HG02642 (cell line): ENCODE measurements at regions not wholly inside any gene's neighbourhood (a gene's known extent, or its start where the extent isn't known, plus 50 kb on each side); places are given as distances from the start of the nearest gene placed in this dataset.
"Not testable (repeated sequence)": the region's sequence is repeated elsewhere in the genome, so short reads cannot be mapped to it uniquely, and the experiment has no call there.

ENCODE experiments used
- ATAC-seq: cut with Tn5 transposase; IDR thresholded peaks from one replicate; pipeline ENCODE4 v1.9.1; 2021; ENCODE audit warnings: mild to moderate bottlenecking; ENCODE audit not compliant: unreplicated experiment, poor library complexity

DNA sequence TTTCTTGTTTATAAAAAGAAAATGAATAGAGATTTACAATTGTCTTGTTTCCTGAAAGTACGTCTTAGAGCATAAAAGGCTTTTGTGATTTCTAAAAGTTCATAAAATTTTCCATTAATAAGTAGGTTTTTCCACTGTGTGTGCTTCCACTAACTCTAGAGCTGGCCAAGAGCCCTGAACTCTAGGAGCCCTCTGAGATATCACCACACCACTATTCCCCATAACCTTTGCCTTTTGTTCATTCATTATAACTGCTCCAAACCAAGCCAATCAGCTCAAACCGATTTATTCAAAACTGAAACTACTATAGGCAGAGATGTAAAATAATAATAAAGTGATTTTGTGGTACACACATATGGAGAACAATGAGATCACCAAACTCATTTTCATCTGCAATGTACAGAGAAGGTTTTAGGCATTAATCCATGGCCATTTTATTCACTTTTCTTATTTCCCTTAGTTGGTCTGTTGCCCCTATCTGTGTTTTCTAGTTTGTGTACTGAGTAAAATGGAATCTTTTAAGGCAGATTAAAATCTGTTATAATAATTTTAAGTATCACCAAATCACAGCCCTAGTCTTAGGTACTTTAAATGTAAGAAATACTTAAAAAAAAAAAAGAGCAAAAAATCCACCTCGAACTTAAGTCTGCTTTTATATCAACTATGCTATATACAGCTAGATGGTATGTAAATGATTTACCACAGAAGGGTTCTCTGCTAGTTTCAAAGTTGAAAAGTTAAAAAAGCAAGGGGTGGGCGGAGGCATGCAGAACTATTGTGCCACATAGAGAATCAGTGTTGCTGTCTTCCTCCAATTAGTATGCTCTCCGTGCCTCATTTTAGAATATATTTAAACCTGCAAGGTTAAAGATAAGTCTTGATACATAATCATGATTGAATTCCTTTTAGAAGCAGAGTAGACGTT, 311.3 kb downstream of the KLF12 start:
- no peak for ATAC-seq

DNA sequence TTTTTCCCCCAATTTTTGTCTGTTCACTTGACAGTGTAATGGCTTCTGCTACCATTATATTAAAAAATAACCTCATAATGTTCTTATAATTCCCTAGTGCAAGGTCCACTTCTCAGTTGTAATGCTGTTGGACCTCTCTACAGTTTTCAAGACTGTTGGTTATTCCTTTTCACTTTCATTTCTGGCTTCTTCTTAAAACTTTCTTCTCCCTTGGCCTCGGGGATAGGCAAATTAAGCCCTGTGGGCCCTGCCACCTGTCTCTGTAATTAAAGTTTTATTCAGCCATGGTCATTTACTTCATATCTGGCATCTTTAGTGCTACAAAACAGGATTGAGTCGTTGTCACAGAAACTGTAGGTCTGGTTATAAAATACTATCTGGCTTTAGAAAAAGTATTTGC, 313.5 kb downstream of the KLF12 start:
- ATAC-seq, result peak; percentile 71

DNA sequence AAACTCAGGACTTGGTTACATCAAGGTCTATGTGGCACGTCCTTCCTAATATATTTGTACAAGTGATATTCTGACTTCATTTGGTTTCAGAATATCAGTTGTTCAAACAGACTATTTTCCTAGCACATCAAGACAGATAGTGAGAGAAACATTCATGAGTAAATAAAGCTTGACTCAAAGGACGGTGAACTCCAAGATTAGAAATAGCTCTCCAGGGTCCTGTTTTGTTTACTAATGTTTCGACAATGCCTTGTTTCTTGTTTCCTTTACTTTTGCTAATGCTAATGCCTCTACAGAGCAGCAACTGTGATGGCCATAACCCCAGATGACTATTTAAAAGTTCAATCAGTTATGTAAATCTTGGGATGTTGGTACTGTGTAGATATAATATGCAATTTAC, 313.9 kb downstream of the KLF12 start:
- peak; percentile 17 for ATAC-seq

DNA sequence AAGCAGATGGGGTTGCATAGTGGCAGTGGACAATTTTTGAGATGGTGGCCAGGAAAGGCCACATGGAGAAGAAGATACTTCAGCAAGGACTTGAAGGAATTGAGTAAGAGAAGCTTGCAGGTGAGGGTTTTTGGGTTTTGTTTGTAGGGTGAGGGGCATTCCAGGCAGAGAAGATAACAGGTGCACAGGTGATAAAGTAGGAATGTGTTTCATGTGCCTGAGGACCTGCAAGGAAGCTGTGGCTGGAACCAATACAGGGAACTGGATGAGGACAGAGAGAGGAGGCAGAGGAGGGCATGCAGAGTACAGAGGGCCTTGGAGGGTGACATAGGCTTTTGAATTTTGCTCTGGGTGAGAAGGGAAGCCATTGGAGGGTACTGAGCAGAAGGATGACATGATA, 314.5 kb downstream of the KLF12 start:
- no peak for ATAC-seq

DNA sequence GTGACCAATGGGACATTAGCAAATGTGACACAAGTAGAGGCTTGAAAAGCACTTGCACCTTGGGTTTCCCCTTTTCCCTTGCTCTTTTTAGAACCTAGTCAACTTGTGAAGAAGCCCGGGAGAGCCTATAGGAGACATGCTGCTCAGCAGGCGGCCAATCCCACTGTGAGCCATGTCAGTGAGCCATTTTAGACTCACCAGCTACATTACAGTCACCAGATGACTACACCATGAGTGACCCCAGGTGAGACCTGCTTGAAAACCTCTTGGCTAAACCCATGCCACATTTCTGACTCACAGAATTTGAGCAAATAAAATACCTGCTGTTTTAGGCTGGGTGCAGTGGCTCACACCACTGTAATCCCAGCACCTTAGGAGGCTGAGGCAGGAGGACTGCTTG, 317.5 kb downstream of the KLF12 start:
- ATAC-seq, result no peak

DNA sequence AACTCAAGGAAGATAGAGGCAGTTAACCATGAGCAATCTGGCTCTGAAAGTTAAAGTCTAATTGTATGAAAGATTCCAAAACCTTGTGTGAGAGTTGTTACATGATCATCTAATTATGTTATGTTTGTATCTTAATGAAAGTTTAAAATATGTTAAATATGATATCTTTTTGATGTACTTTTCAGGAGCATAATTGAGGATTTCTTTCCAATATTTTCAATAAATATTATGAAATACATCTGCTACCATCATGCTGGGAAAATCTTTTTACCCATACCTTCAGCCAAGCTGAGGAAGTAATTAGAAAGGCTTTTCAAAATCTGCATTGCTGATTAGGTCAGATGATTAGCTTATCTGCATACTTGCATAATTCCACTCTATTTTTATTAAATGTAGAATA, 318.4 kb downstream of the KLF12 start:
- ATAC-seq, result no peak

DNA sequence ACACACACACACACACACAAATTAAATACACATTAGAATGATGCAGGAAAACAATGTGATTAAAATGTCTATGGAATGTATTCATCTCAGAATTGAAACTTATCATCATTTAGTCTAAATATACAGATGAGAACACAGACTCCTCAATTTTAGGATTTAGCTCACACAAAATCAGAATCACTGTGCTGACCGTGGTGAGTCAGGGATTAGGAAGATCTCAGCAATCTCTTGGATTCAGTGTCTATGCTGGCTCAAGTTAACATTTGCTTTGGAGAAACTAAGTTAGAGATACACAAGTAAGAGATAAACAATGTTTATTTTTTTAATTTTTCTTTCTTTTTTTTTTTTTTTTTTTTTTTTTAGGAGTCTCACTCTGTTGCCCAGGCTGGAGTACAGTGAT, 323.6 kb downstream of the KLF12 start:
- ATAC-seq, result no peak

DNA sequence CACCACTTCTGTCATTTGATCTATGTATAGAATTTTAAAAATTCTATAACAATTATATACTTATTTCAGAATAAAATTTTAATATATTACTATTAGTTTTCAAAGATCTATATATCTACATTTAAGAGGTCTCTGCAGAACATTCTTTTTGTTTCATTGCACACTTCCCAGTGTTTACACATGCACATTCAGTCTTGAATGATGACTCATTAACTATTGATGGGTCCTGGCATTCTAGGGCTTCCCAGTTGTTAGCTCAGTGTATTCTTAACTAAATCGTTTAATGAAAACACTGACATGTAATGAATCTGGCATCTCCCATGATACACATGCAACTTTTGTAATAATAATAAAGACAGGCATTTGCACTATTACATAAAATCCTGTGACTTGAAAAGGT, 324.6 kb downstream of the KLF12 start:
- ATAC-seq, result no peak

DNA sequence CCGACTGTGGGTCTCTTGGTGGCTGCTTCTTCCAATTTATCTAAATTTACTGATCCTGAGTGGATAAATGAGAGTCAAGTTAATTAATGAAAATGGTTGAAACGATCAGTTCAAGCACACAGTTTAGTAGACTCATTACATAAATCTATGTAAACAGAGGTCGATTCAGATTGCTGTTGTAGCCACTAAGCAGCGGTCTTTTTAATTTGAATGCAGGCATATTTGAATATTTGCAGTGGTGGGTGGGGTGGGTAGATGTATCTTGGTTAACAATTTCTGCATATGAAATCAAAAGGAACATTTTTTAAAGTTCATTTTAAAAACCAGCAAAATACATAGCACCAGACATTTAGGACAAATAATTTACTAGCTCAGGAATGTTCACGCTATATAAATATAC, 325.9 kb downstream of the KLF12 start:
- ATAC-seq, result no peak

DNA sequence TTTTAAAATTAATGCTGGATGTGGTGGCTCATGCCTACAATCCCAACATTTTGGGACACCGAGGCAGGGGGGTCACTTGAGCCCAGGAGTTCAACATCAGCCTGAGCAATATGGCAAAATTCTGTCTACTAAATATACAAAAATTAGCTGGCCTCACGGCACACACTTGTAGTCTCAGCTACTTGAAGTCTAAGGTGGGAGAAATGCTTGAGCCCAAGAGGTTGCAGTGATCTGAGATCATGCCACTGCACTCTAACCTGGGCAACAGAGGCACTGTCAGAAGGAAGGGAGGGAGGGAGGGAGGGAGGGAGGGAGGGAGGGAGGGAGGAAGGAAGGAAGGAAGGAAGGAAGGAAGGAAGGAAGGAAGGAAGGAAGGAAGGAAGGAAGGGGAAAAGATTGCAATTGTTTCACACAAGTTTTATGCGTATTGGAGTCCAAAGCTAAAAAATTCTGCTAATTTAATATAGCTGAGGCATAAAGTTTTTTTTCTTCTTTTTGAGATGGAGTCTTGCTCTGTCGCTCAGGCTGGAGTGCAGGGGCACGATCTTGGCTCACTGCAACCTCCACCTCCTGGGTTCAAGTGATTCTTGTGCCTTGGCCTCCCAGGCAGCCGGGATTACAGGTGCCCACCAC, 328.8 kb downstream of the KLF12 start:
- not testable (repeated sequence) for ATAC-seq

DNA sequence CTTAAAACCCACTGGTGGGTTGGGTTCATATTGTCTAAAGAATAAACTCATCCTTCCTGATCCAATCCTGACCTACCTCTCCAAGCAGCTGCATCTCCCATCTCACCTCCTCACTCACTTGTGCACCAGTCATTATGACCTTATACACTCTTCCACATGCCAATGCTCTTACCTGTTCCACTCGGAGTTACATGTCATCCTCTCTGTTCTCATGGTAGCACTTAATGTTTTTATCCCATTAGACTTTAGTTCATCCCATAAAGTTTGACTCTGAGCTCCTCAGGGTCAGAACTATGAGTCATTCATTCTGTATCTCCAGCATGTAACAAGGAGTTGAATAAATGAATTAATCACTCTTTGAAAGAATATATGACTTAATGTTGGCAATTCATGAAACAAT, 330.2 kb downstream of the KLF12 start:
- ATAC-seq, result no peak

DNA sequence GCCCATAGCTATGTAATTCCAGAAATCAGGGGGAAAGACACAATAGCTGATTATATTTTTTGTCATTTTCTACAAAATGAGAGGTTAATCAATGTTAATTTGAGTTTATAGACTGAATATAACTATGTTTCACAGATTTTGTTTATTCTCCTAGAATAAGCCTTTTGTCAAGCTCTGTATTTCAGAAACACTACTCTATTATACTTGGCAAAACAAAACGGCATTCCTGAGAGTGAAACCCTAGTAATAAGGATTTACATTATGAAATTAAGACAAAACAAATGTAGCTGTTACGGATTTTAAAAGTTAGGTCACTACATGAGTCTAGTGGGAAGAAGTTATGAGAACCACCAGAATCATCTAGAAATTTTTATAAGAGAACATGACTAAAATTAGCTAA, 334.2 kb downstream of the KLF12 start:
- ATAC-seq, result no peak

DNA sequence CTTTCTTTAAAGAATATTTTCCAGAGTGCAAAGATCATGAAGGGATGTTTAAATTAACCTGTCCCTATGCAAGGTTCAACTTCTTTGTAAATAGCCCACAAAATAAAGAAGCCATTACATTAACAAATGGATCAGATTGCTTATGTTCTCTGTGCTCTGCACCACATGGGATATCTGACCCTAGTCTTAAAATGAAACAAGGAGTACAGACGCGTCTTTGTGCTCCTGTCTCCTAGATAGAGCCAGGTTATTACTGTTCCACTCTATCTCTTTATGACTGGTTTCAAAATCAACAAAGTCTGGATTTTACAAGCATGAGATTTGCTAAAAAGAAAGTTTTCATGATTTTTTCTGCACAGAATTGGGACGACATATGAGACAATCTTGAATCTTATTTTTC, 339.4 kb downstream of the KLF12 start:
- ATAC-seq, result no peak

DNA sequence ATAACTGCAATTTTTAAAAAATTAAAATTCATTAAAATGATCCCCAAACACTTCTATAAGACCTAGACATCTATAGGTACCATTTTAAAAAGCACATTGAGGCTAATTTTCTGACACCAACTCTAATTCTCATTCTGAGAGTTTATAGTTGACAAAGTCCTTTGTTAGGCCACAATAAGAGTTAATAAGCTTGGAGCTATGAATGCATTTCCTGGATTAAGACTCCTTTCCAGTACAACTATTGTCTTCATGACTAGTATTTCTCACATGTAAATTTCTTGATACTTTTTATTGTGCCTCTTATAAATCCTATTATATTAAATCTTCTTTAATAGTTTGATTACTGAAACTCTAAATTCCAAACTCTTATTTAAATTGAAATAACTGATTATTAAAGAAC, 340.8 kb downstream of the KLF12 start:
- ATAC-seq, result no peak

DNA sequence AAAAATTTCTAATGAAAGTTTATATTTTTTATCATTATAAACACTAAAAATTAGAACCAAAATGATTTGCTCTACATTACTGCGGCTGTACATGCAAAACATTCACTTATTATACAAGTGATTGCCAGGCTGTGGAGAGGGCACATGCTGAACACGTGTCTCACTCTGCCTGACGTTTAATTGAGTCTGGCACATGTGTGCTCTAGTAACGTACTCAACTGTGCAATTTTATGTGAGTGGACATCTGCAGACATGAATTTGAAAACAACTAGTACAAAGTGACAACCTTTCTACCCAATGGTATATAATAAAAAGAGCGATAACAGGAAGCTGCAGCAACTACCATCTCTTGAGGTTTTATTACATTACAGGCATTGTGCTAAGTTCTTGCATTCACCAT, 341.4 kb downstream of the KLF12 start:
- ATAC-seq, result no peak

DNA sequence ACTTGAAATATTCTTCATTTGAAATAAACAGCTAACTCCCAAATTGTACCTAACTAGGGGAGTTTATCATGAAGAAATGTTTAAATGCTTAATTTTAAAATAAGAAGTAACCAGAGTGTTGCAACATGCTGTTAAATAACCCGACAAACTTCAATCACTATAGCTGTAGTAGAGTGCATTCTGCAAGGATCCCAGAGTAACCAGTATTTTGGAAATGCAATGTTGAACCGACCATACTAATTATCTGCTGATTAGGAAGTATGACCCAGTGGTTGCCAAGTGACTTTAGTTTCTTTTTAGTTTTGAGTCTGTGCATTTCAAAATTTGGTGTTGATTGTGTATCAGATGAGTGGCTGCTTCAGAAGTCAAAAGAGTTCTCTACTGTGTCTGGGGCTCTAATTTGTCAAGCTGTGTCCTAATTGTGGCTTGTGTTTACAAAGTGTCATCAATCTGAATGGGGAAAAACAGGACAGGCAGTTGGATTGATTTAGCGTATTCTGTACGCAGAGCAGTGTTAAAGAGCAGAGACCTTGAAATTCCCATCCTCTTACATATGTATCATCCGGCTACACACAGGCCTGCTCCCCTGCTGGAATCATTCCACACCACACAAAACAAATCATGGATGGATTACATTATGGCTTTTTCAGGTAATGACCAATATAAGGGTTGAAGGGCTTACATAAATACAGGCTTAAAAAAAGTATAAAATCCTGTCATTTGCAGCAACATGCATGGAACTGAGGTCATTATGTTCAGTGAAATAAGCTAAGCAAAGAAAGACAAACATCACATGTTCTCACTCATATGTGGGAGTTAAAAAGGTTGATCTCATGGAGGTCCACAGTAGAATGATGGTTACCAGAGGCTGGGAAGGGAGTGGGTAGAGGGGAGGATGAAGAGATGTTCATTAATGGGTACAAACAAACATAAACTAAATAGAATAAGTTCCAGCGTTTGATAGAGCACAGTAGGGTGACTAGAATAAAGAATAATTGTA, 351.5 kb downstream of the KLF12 start:
- ATAC-seq, result no peak

DNA sequence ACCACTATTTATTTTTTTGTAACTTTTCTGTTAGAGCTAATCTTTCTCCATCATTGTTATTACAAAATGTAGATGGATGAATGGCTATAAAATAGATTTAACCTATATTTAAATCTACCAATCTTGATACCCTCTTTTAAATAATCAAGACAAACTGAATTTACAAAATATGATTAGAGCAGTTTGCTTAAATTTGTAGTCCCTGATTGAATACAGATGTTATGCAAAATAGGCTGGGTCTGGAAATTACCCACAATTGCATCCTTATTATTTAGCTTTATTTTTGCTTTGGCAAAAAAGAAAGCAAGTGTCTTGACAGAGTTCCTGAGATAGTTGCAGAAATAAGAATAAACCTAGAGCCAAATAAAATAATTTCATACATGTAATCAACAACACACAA, 352.8 kb downstream of the KLF12 start:
- no peak for ATAC-seq

DNA sequence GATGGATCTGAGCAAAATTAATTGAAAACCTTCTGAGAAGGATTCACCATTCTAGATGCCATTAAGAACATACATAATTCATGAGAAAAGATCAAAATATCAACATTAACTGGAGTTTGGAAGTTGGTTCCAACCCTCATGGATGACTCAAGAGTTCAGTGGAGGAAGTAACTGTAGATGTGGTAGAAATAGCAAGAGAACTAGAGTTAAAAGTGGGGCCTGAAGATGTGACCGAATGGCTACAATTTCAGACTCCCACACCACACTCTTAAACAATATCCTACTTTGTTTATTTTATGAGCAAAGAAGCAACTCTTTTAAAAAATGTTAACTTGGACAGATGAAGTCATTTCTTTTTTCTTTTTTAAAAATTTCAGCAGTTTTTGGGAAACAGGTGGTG, 354.3 kb downstream of the KLF12 start:
- no peak for ATAC-seq

DNA sequence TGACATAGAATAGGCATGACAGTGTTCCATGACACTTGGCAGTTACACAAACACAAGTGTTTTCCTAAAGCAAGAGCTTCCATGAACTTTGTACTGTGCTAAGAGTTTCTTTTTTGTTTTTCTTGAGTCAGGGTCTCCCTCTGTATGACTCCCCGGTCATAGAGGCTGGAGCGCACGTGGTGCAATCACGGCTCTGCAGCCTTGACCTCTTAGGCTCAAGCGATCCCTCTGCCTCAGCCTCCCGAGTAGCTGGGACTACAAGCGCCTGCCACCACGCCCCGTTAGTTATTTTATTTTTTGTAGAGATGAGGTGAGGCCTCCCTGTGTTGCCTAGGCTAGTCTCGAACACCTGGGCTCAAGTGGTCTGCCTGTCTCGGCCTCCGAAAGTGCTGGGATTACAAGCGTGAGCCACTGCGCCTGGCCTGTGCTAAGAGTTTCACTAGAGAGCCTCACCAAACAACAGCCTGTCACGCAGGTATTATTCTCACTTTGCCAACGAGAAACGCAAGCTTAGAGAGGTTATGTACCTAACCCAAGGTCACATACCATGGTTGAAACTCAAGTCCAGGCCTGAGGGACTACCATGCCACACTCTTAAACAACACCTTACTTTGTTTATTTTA, 355.9 kb downstream of the KLF12 start:
- ATAC-seq, result no peak

DNA sequence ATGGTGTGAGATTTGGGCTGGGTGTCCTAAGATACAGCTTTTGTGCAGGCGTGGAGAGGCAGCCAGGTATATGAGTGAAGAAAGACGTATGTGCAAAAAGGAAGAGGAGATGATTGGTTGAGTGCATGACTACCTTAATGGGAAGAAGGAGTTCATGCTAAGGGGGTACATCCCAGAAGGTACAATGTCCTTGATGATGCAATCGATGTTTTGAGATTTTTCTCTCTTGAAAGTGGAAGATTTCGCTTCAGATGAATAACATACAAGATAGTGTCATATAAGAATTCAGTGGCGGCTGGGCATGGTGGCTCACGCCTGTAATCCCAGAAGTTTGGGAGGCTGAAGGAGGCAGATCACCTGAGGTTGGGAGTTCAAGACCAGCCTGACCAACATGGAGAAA, 357.1 kb downstream of the KLF12 start:
- no peak for ATAC-seq
